Mammary epithelial cell (primary cell): ENCODE measurements at regions not wholly inside any gene's neighbourhood (a gene's known extent, or its start where the extent isn't known, plus 50 kb on each side); places are given as distances from the start of the nearest gene placed in this dataset.
"Not testable (repeated sequence)": the region's sequence is repeated elsewhere in the genome, so short reads cannot be mapped to it uniquely, and the experiment has no call there.

Source experiments
- CTCF ChIP-seq, 2 donors: IDR thresholded peaks in 1 of 2; conservative IDR thresholded peaks in 1 of 2; 2 replicates each; pipeline ENCODE4 v1.5.1; 2011 to 2012; ENCODE audit warnings: inconsistent platforms in 2 of 2, low read length in 2 of 2, mild to moderate bottlenecking in 2 of 2, control low read depth in 1 of 2, low read depth in 1 of 2; ENCODE audit not compliant: insufficient read depth in 1 of 2; ENCODE audit errors: extremely low read depth in 1 of 2
- EZH2 ChIP-seq: IDR thresholded peaks from 2 replicates; pipeline ENCODE4 v1.6.1; 2012; ENCODE audit warnings: low read length, inconsistent platforms, borderline replicate concordance

GRCh38 chr1:149364188-149364981 is 110.5 kb upstream of the NBPF19 start:
- not testable (repeated sequence) for TF ChIP-seq CTCF (conservative IDR thresholded peaks at IDR 0.05 in 1 of 2, IDR thresholded peaks at IDR 0.05 in 1 of 2; ENCODE audit: extremely low read depth in 1 of 2, insufficient read depth in 1 of 2, low read depth in 1 of 2, low read length in 2 of 2); EZH2
